ENCODE measurements at regions not wholly inside any gene's neighbourhood (a gene's known extent, or its start where the extent isn't known, plus 50 kb on each side); places are given as distances from the start of the nearest gene placed in this dataset.

DNA sequence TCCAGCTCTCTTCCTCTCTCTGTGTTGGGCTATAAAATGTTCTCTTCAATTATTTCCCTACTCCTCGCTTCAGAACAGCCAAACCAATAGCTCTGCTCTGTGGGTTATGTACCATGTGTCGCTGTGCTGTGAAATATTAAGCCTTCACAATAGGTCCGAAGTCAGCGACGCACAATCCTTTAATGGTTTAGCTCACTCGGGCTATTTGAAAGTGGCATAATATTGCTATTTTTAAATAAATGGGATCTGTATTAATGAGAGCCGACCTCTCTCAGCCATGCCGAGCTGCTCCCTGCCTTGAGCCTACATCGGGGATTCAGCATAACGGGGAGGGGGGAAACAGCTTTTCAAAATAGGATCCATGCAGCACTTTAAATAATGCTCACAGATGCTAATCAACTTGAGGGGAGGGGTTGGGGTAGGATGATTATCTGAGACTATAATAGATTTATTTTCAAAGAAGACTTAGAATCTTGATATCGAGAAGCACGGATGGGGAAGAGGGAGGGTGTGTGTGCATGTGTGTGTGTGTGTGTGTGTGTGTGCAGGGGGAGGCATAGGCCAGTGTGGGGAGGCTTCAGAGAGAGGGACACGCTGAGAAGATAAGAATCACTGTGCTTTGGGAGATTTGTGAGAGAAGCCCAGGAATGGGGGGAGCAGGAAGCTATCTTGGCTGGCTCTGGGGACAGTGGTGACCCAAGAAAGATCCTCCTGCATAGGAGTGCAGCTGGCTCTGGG, 271.5 kb downstream of the NXPE2 start:
- TF ChIP-seq, protein P1, sequence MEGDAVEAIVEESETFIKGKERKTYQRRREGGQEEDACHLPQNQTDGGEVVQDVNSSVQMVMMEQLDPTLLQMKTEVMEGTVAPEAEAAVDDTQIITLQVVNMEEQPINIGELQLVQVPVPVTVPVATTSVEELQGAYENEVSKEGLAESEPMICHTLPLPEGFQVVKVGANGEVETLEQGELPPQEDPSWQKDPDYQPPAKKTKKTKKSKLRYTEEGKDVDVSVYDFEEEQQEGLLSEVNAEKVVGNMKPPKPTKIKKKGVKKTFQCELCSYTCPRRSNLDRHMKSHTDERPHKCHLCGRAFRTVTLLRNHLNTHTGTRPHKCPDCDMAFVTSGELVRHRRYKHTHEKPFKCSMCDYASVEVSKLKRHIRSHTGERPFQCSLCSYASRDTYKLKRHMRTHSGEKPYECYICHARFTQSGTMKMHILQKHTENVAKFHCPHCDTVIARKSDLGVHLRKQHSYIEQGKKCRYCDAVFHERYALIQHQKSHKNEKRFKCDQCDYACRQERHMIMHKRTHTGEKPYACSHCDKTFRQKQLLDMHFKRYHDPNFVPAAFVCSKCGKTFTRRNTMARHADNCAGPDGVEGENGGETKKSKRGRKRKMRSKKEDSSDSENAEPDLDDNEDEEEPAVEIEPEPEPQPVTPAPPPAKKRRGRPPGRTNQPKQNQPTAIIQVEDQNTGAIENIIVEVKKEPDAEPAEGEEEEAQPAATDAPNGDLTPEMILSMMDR (IDR thresholded peaks at IDR 0.05): no peak
- TF ChIP-seq, protein P2, sequence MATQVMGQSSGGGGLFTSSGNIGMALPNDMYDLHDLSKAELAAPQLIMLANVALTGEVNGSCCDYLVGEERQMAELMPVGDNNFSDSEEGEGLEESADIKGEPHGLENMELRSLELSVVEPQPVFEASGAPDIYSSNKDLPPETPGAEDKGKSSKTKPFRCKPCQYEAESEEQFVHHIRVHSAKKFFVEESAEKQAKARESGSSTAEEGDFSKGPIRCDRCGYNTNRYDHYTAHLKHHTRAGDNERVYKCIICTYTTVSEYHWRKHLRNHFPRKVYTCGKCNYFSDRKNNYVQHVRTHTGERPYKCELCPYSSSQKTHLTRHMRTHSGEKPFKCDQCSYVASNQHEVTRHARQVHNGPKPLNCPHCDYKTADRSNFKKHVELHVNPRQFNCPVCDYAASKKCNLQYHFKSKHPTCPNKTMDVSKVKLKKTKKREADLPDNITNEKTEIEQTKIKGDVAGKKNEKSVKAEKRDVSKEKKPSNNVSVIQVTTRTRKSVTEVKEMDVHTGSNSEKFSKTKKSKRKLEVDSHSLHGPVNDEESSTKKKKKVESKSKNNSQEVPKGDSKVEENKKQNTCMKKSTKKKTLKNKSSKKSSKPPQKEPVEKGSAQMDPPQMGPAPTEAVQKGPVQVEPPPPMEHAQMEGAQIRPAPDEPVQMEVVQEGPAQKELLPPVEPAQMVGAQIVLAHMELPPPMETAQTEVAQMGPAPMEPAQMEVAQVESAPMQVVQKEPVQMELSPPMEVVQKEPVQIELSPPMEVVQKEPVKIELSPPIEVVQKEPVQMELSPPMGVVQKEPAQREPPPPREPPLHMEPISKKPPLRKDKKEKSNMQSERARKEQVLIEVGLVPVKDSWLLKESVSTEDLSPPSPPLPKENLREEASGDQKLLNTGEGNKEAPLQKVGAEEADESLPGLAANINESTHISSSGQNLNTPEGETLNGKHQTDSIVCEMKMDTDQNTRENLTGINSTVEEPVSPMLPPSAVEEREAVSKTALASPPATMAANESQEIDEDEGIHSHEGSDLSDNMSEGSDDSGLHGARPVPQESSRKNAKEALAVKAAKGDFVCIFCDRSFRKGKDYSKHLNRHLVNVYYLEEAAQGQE (IDR thresholded peaks at IDR 0.05; ENCODE audit: insufficient read depth in 1 of 2, low read depth in 2 of 2, low read length in 1 of 2): no peak
- no peak for TF ChIP-seq POLR2AphosphoS5 (IDR thresholded peaks at IDR 0.05; ENCODE audit: low read depth, low read length)
- no peak for TF ChIP-seq TCF7L2 (IDR thresholded peaks at IDR 0.05; ENCODE audit: low read depth, low read length)
- no peak for TF ChIP-seq SIN3A (IDR thresholded peaks at IDR 0.05; ENCODE audit: borderline replicate concordance, insufficient read depth, low read depth, low read length)

All from Panc1 (cell line).